Common myeloid progenitor, CD34-positive (primary cell): ENCODE measurements at regions not wholly inside any gene's neighbourhood (a gene's known extent, or its start where the extent isn't known, plus 50 kb on each side); places are given as distances from the start of the nearest gene placed in this dataset.
"Not testable (repeated sequence)": the region's sequence is repeated elsewhere in the genome, so short reads cannot be mapped to it uniquely, and the experiment has no call there.

ENCODE experiments used
- CTCF ChIA-PET: fragments of 350-600 bp; sonication (Branson Sonifier 250); formaldehyde crosslinking; loops from one replicate; lab custom pipeline; 2021; ENCODE audit warnings: antibody characterized with exemption; lab: Charles Lee
- POLR2A ChIA-PET: fragments of 350-600 bp; sonication (Branson Sonifier 250); formaldehyde crosslinking; loops from one replicate; lab custom pipeline; 2021; ENCODE audit warnings: antibody characterized with exemption; lab: Charles Lee
- DNase-seq, 3 donors: peaks; one replicate each; pipeline versions ENCODE4 v3.0.0 to v3.0.0-alpha.2; 2013
- H3K27ac ChIP-seq, 2 experiments: 1 replicate in 1 of 2; 2 replicates in 1 of 2; pipeline ENCODE4 v1.7.0; 2013; ENCODE audit warnings: inconsistent platforms in 2 of 2, low read length in 2 of 2, mild to moderate bottlenecking in 2 of 2, low read depth in 1 of 2, moderate library complexity in 1 of 2; ENCODE audit not compliant: severe bottlenecking in 2 of 2, insufficient read depth in 1 of 2, poor library complexity in 1 of 2
- H3K27me3 ChIP-seq, 5 experiments: replicated peaks in 2 of 5; 1 replicate in 3 of 5; 2 replicates in 2 of 5; pipeline versions ENCODE4 v1.6.1 to v1.7.0; 2013; ENCODE audit warnings: low read length in 4 of 5, mild to moderate bottlenecking in 2 of 5, moderate library complexity in 2 of 5, inconsistent platforms in 1 of 5; ENCODE audit not compliant: insufficient read depth in 5 of 5, control insufficient read depth in 4 of 5
- H3K36me3 ChIP-seq, 4 experiments: 1 replicate in 2 of 4; 2 replicates in 2 of 4; pipeline versions ENCODE4 v1.6.1 to v1.7.0; 2013; ENCODE audit warnings: low read length in 3 of 4, control low read depth in 1 of 4, mild to moderate bottlenecking in 1 of 4; ENCODE audit not compliant: control insufficient read depth in 4 of 4, insufficient read depth in 4 of 4
- H3K4me1 ChIP-seq, 4 experiments: 1 replicate in 3 of 4; 2 replicates in 1 of 4; pipeline versions ENCODE4 v1.6.1 to v1.7.1; 2013; ENCODE audit warnings: low read length in 3 of 4, mild to moderate bottlenecking in 3 of 4, control low read depth in 1 of 4, inconsistent platforms in 1 of 4, moderate library complexity in 1 of 4; ENCODE audit not compliant: control insufficient read depth in 4 of 4, insufficient read depth in 4 of 4; ENCODE audit errors: control extremely low read depth in 1 of 4
- H3K4me3 ChIP-seq, 7 experiments: 1 replicate in 4 of 7; 2 replicates in 3 of 7; pipeline versions ENCODE4 v1.5.1 to v1.7.0; 2013; ENCODE audit warnings: mild to moderate bottlenecking in 7 of 7, low read length in 6 of 7, moderate library complexity in 6 of 7, inconsistent platforms in 2 of 7, low read depth in 2 of 7, control low read depth in 1 of 7; ENCODE audit not compliant: insufficient read depth in 4 of 7, control insufficient read depth in 1 of 7; ENCODE audit errors: extremely low read depth in 1 of 7
- H3K9me3 ChIP-seq, 5 experiments: 1 replicate in 4 of 5; 2 replicates in 1 of 5; pipeline versions ENCODE4 v1.6.1 to v1.7.1; 2013; ENCODE audit warnings: low read length in 4 of 5, mild to moderate bottlenecking in 2 of 5, inconsistent platforms in 1 of 5, low read depth in 1 of 5, moderate library complexity in 1 of 5; ENCODE audit not compliant: control insufficient read depth in 4 of 5, insufficient read depth in 2 of 5; ENCODE audit errors: control extremely low read depth in 1 of 5
- WGBS: methylation state at CpG from one replicate; pipeline ENCODE4 v1.1.5; 2013; ENCODE audit not compliant: insufficient coverage; 5-methylcytosine and 5-hydroxymethylcytosine counted together

DNA sequence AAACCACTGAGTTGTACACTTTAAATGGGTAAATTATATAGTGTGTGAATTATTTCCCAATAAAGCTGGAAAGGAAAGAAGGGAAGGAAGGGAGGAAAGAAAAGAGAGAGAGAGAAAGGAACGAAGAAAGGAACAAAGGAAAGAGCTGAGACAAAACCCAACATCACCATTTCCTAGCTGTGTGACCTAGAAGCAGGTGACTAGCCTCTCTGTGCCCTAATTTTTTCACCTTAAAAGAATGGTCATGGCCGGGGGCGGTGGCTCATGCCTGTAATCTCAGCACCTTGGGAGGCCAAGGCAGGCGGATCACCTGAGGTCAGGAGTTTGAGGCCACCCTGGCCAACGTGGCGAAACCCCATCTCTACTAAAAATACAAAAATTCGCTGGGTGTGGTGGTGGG is 155.8 kb downstream of the C16orf95 start:
- DNase-seq, H3K27me3 ChIP-seq, H3K36me3 ChIP-seq, H3K4me3 ChIP-seq, H3K4me1 ChIP-seq, H3K9me3 ChIP-seq, H3K27ac ChIP-seq: not testable (repeated sequence)
- ChIA-PET POLR2A (interaction anchor here (0.6 kb wide), 1 partner anchor 46 kb away, joined by 3 read pairs; no protein-coding TSS in a partner anchor), CTCF (interaction anchor here (1.9 kb wide), 1 partner anchor 82 kb away, joined by 5 read pairs; no protein-coding TSS in a partner anchor)
- WGBS, result 79% methylated on average over 5 of the region's 7 CpGs

DNA sequence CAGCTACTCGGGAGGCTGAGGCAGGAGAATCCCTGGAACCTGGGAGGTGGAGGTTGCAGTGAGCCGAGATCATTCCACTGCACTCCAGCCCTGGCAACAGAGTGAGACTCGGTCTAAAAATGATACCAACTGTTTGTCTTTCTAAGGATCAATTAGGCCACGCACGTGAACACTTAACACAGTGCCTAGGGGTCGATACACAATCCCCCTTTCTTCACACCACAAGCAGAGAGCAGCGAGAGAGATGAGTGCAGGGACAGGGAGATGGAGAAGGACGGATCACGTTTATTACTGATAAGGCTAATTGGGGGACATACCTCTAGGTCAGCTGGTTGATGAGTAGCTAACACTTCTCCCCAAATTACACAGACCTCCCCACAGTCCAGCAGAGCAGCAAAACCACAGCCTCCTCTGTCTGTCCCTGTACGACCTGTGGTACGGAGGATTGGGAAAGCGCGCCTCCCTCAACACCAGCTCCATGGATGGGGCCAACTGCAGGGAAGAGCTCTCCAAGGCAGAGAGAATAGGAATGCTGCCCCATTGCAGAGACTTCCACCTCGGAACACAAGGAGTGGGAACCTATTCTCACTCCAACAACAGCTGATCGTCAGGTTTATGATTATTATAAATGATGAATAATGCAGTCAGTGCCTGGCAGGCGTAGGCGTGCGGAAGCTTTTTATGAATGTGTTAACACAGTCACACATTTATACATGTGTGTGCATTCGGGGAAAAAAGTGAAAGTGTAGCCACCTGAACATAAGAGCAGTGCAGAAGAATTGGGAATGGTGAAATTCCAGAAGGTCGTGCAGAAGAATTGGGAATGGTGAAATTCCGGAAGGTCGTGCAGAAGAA is 155.1 kb downstream of the C16orf95 start:
- Histone ChIP-seq H3K4me1 (peaks cover 0 to 8% (median 4%) of the 10 kb centered on the region in 4 experiments), H3K27ac (no peak overlapping the region), H3K9me3 (peaks cover 0 to under 1% (median 0%) of the 10 kb centered on the region in 5 experiments), H3K36me3 (no peaks in the 10 kb centered on the region), H3K27me3 (peaks cover 0 to 6% (median 0%) of the 10 kb centered on the region in 5 experiments), H3K4me3 (no peak overlapping the region)
- ChIA-PET POLR2A (no interaction called here), CTCF (interaction anchor here (1.9 kb wide), 1 partner anchor 83 kb away, joined by 5 read pairs; no protein-coding TSS in a partner anchor)
- 92% methylated on average over 7 of the region's 22 CpGs for WGBS
- DNase-seq, result peak in 2 of 3 donors; percentile 63 to 78

DNA sequence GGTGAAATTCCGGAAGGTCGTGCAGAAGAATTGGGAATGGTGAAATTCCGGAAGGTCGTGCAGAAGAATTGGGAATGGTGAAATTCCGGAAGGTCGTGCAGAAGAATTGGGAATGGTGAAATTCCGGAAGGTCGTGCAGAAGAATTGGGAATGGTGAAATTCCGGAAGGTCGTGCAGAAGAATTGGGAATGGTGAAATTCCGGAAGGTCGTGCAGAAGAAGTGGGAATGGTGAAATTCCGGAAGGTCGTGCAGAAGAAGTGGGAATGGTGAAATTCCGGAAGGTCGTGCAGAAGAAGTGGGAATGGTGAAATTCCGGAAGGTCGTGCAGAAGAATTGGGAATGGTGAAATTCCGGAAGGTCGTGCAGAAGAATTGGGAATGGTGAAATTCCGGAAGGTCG is 154.4 kb downstream of the C16orf95 start:
- POLR2A ChIA-PET, DNase-seq, H3K4me3 ChIP-seq, H3K27ac ChIP-seq, H3K27me3 ChIP-seq, CTCF ChIA-PET, H3K36me3 ChIP-seq, H3K4me1 ChIP-seq, H3K9me3 ChIP-seq: not testable (repeated sequence)
- 98% methylated on average over 6 of the region's 22 CpGs for WGBS

DNA sequence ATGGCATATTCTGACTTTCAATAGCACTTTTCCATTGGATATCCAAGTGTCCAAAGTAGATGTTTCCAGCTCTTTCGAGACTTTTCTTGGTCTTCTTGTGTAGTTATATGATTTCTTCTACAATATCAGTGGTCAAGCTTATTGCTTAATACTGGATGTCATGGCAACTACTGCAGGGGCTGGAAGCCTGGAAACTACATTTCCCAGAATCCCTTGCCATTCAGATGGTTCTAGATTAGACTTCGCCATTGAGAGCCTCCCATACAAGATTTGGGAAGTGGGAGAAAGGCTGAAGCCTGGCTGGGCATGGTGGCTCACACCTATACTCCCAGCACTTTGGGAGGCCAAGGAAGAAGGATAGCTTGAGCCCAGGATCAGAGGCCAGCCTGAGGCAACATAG is 153.6 kb downstream of the C16orf95 start:
- peak in 1 of 3 donors; percentile 12 for DNase-seq
- CTCF ChIA-PET, result no interaction called here
- Histone ChIP-seq H3K36me3 (no peaks in the 10 kb centered on the region), H3K27me3 (peaks cover 0 to 6% (median 0%) of the 10 kb centered on the region in 5 experiments), H3K4me3 (no peak overlapping the region), H3K9me3 (peaks cover 0 to 2% (median 0%) of the 10 kb centered on the region in 5 experiments), H3K27ac (no peak overlapping the region), H3K4me1 (peaks cover 0 to 8% (median 4%) of the 10 kb centered on the region in 4 experiments)
- POLR2A ChIA-PET, result no interaction called here
- WGBS, result 100% methylated on average over 1 of the region's 2 CpGs

DNA sequence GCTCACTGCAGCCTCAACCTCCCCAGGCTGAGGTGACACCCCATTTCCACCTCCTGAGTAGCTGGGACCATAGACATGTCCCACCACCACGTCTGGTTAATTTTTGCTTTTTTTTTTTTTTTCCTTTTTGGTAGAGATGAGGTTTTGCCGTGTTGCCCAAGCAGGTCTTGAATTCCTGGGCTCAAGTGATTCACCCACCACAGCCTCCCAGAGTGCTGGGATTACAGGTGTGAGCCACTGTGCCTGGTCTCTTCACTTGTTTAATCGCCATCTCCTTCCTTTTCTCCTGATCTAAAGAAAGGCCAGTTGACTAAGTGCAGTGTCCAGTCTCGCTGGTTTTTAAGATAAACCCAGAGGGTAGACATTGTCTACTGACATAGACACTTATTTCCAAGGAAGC is 152.0 kb downstream of the C16orf95 start:
- H3K4me3 ChIP-seq, result no peak overlapping the region
- peaks cover 0 to 2% (median 0%) of the 10 kb centered on the region in 5 experiments for H3K9me3 ChIP-seq
- ChIA-PET POLR2A (no interaction called here), CTCF (interaction anchor here (0.8 kb wide), 1 partner anchor 10 kb away, joined by 3 read pairs; no protein-coding TSS in a partner anchor)
- H3K36me3 ChIP-seq, result no peaks in the 10 kb centered on the region
- H3K27ac ChIP-seq, result no peak overlapping the region
- 100% methylated on average over 2 of the region's 4 CpGs for WGBS
- no peak for DNase-seq
- H3K4me1 ChIP-seq, result peaks cover 0 to 8% (median 4%) of the 10 kb centered on the region in 4 experiments
- peaks cover 0 to 6% (median 0%) of the 10 kb centered on the region in 5 experiments for H3K27me3 ChIP-seq

DNA sequence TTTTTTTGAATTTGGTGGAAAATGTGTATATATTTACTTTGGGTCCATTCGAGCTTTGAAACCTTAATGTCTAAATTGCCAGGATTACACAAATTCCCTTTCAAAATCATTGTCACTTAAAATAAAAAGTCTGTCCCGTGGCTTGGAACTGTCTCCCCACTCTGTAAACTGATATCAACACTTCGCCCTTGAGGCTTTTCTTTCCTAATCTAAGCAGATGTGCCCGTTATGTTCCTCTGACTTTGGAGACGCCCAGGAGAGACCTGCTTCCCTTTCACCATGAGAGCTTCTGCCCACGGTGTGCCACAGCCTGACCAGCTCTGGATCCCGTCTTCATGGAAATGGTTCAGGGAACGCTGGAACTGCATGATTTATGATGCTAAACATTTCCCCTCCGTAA is 151.3 kb downstream of the C16orf95 start:
- H3K36me3 ChIP-seq, result no peaks in the 10 kb centered on the region
- no peak for DNase-seq
- ChIA-PET CTCF (no interaction called here), POLR2A (no interaction called here)
- WGBS, result 87% methylated on average over 6 of the region's 9 CpGs
- H3K27ac ChIP-seq, result no peak overlapping the region
- peaks cover 0 to 6% (median 3%) of the 10 kb centered on the region in 4 experiments for H3K4me1 ChIP-seq
- H3K4me3 ChIP-seq, result no peak overlapping the region
- H3K9me3 ChIP-seq, result peaks cover 0 to 2% (median 0%) of the 10 kb centered on the region in 5 experiments
- H3K27me3 ChIP-seq, result no peaks in the 10 kb centered on the region

DNA sequence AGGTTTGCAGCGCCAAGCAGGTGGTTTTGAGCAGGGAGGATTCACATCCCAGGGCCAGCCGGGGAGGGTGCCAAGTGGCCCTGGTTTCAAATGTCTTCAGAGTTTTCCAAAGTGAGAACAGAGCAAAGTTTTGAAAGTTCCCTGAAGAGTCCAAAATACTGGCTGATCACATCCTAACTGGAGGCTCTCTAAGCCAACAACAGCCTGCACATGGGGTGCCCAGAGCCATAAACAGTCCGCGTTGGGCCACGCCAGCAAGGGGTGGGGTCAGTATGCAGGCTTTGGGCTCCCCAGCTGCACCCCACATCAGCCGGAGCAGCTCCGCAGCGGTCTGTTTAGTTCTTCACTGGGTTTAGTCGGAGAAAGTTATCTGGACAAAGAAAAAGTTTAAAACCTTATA is 150.9 kb downstream of the C16orf95 start:
- 94% methylated on average over 8 of the region's 9 CpGs for WGBS
- Histone ChIP-seq H3K27me3 (no peaks in the 10 kb centered on the region), H3K27ac (no peak overlapping the region), H3K36me3 (no peaks in the 10 kb centered on the region), H3K4me1 (peaks cover 0 to 1% (median under 1%) of the 10 kb centered on the region in 4 experiments), H3K4me3 (no peak overlapping the region), H3K9me3 (peaks cover 0 to 2% (median 0%) of the 10 kb centered on the region in 5 experiments)
- POLR2A ChIA-PET, result no interaction called here
- CTCF ChIA-PET, result no interaction called here
- DNase-seq, result no peak
